Fibroblast of skin of left quadriceps (primary cell): ENCODE measurements at regions not wholly inside any gene's neighbourhood (a gene's known extent, or its start where the extent isn't known, plus 50 kb on each side); places are given as distances from the start of the nearest gene placed in this dataset.
A peak's percentile ranks its signal among the peaks of the same experiment; 100 is the strongest.

Source experiments
- DNase-seq, 2 experiments: peaks; one replicate each; pipeline ENCODE4 v3.0.0-alpha.2; 2013; ENCODE audit warnings: low read depth in 2 of 2

- DNase-seq, result no peak
Observed at GRCh38 chr3:157741607-157742006, 238.4 kb upstream of the VEPH1 start.

DNA sequence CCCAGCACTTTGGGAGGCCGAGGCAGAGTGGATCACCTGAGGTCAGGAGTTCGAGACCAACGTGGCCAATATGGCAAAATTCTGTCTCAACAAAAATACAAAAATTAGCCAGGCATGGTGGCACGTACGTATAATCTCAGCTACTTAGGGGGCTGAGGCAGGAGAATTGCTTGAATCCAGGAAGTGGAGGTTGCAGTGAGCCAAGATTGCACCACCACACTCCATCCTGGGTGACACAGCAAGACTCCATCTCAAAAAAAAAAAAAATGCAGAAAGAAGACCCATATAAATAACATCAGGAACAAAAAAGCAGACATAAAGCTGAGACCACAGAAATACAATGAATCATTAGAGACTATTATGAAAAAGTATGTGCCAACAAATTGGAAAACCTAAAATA, 235.2 kb upstream of the VEPH1 start:
- DNase-seq, result no peak

- DNase-seq, result no peak
Observed at GRCh38 chr3:157718800-157719199, 215.6 kb upstream of the VEPH1 start.

DNA sequence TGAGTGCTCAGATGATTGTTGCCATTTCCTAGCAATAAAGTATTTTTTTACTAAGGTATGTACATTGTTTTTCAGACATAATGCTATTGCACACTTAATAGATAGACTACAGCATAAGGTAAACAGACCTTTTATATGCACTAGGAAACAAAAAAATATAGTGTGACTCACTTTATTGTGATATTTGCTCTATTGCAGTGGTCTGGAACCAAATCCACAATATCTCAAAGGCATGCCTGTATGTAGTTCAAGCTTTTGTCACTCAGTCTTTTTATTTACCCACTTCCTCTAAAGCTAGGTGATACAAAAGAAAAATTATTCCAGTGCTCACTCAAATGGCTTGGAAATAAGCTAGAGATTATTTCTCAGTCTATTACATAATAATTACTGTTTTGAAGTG, 209.9 kb upstream of the VEPH1 start:
- no peak for DNase-seq

GRCh38 chr3:157705258-157705657, 202.0 kb upstream of the VEPH1 start:
- no peak for DNase-seq

- DNase-seq, result no peak
Observed at GRCh38 chr3:157700405-157700804, 197.2 kb upstream of the VEPH1 start.

- peak; percentile 5 to 7 for DNase-seq
Observed at GRCh38 chr3:157695586-157695985, 192.4 kb upstream of the VEPH1 start.

DNA sequence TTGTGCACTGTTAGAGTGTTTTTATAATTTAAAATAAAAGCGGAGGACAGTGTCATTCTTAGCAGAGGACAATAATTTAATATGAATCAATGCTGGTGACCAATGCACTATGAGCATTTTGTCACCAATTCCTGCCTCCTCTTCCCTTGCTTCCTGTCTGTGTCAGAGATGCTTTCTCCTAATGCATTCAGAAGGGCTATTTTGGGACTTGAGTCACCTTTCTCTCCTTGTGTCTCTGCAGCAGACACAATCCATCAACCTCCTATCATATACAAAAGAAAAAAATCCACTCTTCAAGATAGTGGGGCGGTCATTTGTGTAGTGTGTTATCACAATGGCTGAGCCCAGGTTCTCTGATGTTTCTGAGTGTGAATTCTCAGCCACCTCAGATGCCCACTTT, 191.9 kb upstream of the VEPH1 start:
- no peak for DNase-seq

DNA sequence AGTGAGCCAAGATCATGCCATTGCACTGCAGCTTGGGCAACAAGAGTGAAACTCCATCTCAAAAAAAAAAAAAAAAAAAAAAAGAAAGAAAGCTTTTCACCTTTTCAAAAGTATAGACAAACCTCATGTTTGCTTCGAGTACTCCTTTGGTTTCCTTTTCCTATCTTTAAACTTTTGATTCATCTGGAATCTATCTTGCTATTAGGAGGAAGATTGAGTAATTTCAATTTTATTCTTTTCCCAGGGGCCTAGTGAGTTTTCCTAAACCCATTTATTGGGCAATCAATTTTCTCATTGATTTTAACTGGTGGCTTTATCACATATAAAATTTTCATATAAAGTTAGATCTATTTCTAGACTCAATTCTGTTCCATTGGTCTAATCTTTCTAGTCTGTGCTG, 190.5 kb upstream of the VEPH1 start:
- DNase-seq, result no peak

DNA sequence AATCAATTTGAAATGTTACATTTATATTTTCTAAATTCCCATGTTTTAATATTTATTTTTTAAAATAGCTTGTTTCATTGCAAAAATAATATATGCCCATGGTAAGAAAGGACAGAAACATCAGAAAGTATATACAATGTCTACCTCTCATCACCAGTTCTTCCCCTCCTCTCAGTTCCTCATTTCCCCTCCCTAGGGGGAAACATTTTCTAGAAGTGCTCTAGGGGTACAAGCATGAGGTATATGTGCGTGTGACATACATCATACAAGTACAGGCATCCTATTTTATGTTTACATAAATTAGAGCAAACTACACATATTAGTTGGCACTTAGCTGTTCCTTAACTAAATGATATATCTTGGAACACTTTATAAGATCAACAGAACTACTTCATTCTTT, 189.3 kb upstream of the VEPH1 start:
- no peak for DNase-seq

- DNase-seq, result no peak
Observed at GRCh38 chr3:157683668-157684067, 180.5 kb upstream of the VEPH1 start.

DNA sequence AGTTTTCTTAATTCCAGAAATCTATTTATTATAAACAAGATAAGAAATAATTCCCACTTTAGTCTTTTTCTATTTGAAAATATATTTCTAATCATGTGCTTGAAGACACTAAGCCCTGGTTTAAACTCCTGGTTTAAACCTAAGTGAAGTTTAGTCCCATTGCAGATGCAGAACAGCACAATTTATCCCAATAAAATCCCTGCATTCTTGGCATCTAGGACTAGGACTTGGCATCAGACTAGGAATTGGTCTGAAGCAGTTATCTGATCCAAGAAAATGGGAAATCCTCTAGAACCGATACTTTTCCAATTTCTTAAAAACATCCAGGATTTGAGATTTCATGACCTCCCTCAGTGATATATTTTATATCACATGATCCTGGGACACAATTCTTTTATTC, 168.8 kb upstream of the VEPH1 start:
- DNase-seq, result no peak

DNA sequence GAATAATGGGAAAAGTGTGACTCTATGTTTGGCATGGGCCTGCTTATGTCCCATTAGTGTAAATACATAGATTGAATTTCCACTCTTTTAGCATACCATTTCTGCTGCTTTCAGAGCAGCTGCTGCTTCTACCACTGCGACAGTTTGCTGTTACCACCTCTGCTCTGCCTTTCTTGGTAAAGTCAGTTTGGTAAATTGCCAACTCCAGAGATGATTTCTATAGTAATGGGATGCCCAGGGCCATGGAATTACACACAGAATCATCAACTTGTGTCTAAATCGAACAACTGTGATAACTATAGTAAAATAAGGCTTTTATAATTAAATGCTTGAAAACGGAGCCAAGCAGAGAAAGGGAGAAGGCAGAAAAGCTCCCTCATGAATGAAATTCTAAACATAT, 168.4 kb upstream of the VEPH1 start:
- DNase-seq, result no peak

GRCh38 chr3:157669416-157669815, 166.2 kb upstream of the VEPH1 start:
- DNase-seq, result peak in 1 of 2 experiments; percentile 6

- DNase-seq, result no peak
Observed at GRCh38 chr3:157667493-157667892, 164.3 kb upstream of the VEPH1 start.

GRCh38 chr3:157662171-157662570, 159.0 kb upstream of the VEPH1 start:
- no peak for DNase-seq

GRCh38 chr3:157660847-157661246, 157.6 kb upstream of the VEPH1 start:
- no peak for DNase-seq

DNA sequence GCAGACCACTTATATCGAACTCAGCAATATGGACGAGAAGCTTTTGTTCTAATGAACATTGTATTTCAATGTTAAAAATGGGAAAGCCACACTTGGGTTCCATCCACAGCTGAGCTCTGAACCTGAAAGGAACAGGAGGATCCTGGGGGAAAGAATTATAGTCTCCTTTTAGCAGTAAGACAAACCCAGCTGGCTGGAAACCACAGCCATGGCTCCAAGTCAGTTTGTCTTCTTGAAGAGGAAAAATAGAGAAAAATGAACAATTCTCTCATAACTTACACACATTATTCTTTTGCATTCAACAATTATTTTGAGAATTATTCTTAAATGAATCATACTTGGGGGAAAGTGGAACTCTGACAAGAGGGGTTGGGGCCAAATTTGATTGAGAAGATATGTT, 149.2 kb upstream of the VEPH1 start:
- DNase-seq, result no peak

DNA sequence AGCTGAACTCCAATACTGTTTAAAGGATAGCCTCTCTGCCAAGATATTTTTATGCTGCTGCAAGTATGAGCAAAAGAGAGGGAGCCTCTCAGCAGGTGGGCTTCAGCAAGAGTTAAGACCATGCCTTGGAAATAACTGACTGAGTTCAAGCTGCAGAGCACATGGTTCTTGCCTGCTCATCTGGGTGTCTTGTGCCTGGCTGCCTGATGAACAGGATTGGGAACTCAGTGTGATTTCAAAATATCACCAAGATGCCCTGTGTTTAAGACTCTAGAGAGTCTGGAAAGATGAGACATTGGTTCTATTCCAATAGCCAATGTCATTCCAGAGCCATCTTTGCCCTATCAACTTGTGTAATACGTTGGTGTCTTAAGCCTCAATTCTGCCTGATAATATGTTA, 147.5 kb upstream of the VEPH1 start:
- DNase-seq, result no peak

- DNase-seq, result no peak
Observed at GRCh38 chr3:157650172-157650571, 147.0 kb upstream of the VEPH1 start.

DNA sequence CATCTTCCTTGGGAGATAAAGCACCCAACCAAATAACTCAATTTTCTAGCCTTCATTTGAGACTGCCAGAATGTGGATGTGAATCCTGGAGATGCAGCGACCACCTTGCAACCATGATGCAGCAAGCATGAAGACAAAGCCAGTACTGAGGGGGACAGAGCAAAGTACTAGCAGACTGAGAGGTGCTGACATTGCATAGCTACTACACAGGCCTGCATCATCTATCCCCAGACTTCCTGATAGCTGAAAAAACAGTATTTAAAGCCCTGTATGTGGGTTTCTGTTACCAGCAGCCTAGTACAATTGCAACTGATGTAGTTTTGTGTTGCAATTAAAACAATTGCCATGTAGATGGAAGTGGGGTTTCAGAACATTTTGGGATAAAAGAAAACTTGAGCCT, 146.3 kb upstream of the VEPH1 start:
- no peak for DNase-seq

- DNase-seq, result no peak
Observed at GRCh38 chr3:157647820-157648219, 144.6 kb upstream of the VEPH1 start.

DNA sequence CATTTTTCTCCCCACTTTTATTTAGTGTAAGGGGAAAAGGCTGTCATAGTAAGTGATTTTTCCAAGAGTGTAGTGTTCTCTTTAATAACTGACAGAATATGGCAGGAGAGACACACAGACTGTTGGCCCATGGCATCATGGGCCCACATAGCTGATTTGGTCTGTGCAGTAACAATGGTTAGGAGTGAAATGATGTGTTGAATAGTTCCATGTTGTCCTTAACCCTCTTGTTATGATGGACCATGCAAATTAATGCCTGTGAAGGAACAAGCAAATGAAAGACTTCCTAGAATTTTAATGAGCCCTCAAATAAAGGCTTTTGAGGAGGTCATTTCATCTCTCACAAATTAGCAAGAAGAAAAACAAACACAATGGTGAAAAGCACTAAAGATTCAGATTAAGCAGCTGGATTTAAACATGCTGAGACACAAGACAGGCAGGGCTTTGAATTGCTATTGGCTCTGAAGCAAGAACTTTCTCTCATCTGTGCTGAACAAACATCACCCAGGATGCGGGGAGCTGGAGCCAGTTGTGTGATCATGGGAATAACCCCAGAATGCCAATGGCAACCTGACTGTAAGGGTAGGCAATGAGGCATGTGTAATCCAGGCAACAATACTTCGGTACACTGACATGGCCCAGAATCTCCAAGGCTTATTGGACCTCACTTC, 136.7 kb upstream of the VEPH1 start:
- DNase-seq, result no peak

GRCh38 chr3:157637866-157638265, 134.7 kb upstream of the VEPH1 start:
- DNase-seq, result no peak
